NCI-H2196 (cell line): ENCODE measurements at regions not wholly inside any gene's neighbourhood (a gene's known extent, or its start where the extent isn't known, plus 50 kb on each side); places are given as distances from the start of the nearest gene placed in this dataset.
"Not testable (repeated sequence)": the region's sequence is repeated elsewhere in the genome, so short reads cannot be mapped to it uniquely, and the experiment has no call there.

Experiments
- DNase-seq: peaks from one replicate; lab custom pipeline; 2025; ENCODE audit not compliant: unreplicated experiment; lab: John Stamatoyannopoulos, UW

DNA sequence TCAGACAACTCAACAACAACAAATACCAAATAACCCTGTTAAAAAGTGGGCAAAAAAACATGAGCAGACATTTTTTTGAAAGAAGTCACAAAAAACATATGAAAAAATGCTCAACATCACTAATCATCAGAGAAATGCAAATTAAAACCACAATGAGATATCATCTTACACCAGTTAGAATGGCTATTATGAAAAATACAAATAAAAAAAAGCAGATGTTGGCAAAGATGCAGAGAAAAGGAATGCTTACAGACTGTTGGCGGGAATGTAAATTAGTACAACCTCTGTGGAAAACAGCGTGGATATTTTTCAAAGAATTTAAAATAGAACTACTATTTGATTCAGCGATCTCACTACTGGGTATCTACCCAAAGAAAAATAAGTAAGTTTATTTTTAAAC is 114.0 kb downstream of the SLC38A4 start:
- DNase-seq = no peak

DNA sequence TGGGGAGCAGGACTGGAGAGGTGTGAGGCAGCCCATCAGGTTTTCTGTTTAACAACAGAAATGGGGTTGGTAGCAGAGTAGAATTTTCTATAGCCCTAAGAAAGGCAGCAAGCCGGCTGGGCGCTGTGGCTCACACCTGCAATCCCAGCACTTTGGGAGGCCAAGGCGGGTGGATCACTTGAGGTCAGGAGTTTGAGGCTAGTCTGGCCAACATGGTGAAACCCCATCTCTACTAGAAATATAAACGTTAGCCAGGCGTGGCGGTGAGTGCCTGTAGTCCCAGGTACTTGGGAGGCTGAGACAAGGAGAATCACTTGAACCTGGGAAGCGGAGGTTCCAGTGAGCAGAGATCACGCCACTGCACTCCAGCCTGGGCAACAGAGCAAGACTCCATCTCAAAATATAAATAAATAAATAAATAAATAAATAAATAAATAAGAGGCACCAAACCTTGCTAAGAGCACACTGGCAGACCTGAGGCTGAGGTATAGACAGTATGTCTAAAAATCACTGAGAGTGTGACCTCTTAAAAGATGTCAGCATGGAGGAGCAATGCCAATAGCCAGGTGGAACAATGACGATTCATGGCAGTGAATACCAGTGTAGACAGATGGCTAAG is 115.6 kb downstream of the SLC38A4 start:
- no peak for DNase-seq

DNA sequence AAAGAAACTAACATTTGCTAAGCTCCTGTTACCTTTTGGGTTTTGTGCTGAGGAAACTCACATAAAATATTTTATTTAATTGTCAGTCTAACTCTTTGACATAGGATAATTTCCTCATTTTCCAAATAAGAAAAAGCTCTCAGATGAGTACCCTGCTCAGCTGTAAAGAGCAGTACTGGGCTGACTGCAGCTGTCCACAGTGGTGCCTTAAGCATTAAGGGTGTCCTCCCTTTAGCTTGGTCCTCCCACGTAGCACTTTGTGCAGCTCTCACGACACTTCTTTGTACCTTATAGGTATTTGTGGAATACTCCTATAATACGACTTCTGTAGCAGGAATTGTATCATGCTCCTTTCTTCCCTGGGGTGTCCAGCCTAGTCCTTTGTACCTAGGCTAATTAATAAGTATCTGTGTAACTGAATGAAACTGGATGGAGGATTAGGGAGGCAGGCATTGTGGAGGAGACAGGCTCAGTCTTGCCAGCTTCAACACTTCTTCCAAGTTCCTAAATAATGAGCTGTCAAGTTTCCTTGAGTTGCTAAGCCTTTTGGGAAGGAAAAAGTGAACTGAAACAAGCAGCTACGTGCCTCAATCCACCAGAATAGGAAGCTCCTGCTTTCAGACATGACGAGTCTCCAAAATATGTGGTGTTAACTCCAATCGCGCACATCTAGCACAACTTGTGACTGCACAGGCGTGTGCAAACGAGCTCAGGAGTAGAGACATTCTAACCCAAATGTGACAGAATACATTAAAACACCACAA is 123.0 kb downstream of the SLC38A4 start:
- DNase-seq = no peak

DNA sequence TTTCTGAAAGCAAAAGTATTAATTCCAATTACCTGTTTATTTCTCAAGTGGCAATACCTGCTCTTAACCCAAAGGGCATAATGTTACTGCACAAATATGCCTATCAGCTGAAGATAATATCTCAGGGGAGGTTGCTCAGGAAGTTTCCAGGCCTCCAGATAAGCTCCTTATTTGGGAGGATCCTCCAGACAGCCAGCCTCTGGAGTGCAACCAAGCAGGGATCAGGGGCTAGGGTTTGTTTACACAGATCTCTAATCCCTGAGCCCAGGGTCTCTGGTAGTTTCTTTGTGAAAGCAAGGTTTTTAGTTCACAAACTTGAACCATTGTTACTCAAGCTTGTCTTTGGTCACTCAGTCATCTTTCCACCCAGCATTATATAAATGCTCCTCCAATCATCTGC is 124.4 kb downstream of the SLC38A4 start:
- DNase-seq = no peak

DNA sequence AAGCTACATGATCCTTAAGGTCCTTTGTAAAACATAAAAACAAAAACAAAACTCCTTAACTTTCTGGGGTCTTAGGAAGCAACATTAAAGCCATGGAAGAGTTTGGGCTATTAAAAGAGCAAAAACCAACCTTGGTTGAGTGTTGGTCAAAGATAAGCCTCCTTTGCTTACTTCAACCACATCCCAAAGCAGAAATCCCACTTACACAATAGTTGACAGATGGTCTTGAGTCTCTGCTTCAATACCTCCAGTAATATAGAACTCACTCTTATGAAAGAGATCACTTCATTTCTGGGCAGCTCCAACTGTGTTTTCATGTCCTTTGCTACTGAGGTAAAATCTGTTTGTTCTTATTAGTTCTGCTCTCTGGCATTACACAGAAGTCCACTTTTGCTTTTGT is 125.8 kb downstream of the SLC38A4 start:
- DNase-seq = no peak

DNA sequence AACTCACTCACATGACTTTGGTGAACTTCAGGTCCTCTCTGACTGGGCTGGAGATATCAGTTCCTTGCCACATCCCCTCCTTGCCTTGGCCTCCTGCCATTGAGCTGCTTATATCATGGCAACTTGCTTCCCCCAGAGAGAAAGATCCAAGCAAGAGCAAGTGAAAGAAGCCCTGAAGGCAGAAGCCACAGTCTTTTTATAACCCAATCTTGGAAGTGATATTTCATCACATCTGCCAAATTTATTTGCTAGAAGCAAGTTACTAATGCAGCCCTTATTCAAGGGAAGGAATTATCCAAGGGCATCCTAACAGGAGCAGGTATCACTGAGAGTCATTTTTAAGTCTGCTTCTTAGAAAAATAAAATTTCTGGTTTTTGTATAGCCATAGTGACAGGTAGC is 127.8 kb downstream of the SLC38A4 start:
- no peak for DNase-seq

DNA sequence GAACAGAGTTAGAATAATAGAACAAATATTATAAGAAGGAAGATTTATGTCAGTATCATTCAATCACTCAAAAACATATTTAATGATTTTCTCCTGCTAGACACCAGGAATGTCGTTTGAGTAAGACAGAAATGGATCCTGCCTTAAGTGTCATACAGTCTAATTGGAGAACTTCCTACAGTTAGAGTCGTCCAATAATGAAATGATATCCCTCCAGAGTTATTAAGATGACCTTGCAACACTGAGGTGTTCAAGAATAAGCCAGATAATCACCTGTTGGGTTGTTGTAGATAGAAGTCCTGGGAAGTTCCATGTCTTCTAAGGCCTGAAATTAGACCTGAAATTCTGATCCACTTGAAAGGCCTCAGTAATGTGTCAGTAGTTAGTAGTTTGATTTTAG is 132.3 kb downstream of the SLC38A4 start:
- DNase-seq = no peak

DNA sequence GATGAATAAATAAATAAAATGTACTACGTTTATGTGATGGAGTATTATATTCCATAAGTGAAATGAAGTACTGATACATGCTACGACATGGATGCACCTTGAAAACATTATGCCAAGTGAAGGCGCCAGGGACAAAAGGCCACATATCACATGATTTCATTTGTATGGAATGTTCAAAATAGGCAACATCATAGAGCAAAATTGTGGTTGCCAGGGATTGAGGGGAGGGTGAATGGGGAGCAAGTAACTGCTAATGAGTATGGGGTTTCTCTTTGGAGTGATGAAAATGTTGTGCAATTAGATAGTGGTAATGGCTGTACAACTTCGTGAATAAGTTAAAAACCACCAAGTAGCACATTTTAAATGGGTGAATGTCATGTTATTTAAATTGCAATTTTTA is 132.8 kb downstream of the SLC38A4 start:
- no peak for DNase-seq

DNA sequence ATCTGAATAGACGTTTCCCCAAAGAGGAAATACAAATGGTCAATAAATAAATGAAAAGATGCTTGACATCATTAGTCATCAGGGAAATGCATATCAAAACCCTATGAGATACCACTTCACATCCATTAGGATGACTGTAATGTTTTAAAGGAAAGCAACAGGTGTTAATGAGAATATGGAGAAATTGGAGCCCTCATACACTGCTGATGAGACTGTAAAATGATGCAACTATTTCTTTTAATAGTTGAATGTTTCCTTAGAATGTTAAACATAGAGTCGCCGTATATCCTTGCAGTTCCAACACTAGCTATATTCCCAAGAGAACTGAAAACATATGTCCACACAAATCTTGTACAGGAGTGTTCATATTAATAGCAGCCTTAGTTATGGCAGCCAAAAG is 133.2 kb downstream of the SLC38A4 start:
- no peak for DNase-seq

DNA sequence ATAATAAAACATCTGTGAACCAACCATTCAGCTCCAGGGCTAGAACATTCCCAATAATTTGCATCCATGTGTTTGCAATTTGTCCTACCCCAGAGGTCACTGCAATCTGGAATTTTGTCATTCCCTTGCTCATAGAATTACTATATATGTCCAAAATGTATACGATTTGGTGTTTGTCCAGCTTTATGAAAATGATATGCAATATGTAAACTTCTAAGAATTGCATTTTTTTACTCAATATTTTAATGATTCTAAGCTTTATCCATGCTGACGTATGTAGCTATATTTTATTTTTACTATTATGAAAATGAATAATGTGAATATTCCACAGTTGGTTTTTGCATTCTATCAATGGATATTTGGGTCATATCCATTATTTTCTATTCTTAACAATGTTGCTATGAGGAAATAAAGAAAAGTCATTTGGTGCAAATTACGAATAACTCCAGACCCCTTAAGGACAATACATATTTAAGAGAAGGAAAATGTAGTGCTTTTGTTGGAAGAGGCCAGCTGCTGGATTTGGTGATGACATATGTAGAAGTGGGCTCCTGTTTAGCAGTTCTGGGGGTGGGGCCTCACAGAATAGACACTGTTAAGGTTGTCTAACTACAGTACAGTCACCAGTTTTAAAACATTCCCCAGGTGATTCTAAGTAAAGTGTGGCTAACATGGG is 139.4 kb downstream of the SLC38A4 start:
- no peak for DNase-seq

DNA sequence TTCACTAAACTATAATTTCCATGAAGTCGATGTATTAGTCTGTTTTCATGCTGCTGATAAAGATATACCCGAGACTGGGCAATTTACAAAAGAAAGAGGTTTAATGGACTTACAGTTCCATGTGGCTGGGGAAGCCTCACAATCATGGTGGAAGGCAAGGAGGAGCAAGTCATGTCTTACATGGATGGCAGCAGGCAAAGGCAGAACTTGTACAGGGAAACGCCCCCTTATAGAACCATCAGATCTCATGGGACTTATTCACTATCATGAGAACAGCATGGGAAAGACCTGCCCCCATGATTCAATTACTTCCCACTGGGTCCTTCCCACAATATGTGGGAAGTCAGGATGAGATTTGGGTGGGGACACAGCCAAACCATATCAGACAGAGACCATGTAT is 141.6 kb downstream of the SLC38A4 start:
- not testable (repeated sequence) for DNase-seq

DNA sequence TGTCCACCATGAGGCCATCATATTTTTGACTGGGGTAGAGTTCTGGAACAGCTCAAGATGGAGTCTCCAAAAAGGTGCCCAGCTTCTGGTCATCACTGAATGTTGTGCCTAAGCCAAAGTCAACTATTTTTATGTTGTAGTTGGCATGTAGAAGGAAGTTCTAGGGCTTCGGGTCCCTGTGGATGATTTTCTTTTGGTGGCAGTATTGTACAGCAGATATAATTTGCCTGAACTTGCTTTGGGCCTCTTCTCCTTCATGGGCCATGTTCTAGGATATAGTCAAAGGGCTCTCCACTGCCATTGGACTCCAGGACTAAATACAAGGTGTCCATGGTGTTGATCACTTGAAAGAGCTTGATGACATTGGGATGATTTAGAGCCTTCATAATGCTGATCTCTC is 143.6 kb downstream of the SLC38A4 start:
- no peak for DNase-seq

DNA sequence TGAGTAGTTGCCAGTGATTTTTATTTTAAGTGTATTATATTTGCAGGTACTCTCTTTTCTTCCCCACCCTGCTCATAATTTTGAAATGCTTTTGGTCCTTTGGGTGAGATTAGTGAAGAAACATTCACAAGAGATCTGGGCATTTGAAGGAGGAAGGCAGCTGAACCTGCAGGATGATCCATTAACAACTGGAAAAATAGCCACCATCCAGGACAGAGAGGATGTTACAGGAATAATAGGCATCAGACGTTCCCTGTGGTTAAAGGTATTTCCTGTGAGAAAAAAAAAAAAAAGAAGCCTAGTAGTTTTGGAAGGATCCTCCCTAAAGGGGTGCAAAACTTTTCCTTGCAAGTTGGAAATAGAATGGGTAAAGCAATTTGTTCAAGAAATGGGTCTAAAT is 145.3 kb downstream of the SLC38A4 start:
- no peak for DNase-seq

DNA sequence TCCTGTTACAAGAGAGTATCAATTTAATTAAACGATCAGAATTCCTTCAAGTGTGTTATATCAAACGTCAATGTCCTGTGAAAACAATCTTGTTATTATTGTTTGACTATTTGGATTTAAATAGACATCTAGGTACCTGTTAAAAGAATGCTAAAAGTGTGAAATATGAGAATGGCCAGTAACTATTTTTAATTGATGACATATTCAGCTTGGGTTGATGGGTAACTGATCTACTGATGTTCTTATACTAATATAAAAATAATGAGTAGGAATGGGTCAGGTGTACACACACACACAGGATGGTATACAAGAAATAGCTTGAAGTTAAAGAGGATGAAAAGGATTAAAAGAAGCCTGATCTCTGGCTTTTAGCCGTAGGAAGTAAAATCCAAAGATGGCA is 146.0 kb downstream of the SLC38A4 start:
- DNase-seq = no peak

DNA sequence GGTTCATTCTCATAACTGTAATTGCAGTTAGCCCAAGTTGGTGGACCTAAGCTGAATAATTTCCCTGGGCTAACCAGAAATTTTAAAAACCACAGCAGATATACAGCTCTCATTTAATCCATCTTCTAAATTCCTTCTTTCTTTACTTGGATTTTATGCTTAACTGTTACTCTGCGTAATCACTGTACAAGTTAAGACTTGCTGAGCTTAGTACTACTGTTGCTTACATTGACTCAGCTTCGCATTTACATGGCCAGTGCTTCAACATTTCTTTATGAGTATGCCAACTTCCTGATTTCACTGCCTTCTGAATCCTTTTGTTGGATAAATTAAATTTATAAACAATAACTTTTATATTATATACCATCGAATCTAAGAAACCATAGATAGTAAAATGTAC is 147.4 kb downstream of the SLC38A4 start:
- DNase-seq = no peak

DNA sequence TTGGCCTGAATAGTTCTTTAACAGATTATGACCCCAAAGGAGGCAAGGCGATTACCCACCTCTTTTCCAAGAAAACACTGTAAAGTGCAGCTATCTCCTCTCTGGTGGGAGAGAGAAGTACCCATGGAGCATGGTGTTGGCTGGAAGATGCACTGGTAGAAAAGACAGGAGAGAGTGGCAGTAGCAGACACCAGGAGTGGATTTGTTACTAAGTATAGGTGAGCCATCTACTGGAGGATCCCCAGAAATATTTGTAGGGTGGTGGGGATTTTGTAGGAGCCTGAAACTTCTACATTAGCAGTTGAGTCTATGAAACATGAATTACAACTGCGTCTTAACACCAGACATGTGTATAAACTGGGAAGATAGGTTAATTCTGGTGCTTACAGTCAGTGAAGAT is 148.0 kb downstream of the SLC38A4 start:
- peak; percentile 15 for DNase-seq

DNA sequence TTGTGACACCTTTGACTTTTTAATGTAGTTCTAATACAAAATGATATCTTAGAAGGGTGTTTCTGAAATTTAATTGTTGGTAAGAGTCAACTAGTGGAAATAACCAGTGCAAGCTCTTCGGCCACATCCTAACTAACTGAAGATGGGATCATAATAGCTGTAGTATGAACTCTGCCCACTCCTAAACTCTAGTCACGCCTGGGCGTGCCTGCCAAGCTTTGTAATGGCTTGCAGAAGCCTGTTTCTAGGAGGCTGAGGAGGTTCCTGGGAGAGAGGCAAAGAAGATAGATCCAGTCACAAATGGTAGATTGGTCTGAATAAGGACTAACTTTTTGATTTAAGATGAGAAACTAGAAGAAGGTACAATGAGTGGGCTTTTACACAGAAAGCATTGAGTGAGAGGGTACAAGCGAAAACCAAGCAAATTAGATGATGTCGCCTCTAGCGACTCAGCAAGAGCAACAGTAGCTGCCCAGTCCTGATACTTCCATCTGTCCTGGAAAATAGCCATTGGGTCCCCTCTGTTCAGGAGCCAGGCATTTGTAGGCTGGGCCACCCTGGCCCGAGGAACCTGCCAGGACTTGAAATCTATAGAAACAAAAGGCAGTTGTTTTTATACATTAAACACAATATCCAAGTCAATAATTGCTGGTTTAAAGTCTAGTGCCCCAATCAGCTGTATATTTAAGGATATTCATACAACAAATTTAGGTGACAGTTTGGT is 148.8 kb downstream of the SLC38A4 start:
- DNase-seq = no peak

DNA sequence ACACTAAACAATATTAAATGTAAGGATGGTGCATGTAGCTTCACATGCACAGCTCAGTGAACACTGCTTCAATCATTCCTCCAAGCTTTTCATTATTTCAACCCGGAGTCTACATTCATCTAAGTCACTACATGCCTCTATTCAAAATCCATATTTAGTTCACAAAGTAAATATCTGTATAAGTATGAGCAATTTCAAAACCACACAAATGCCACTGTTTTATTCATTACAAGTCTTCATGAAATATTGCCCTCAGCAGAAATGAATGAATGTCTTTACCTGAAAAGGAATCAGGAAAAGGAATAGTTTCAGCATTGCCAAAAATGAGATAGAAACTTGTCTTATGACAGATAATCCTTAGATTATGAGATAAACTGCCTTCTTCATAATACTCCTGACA is 149.4 kb downstream of the SLC38A4 start:
- DNase-seq = no peak

DNA sequence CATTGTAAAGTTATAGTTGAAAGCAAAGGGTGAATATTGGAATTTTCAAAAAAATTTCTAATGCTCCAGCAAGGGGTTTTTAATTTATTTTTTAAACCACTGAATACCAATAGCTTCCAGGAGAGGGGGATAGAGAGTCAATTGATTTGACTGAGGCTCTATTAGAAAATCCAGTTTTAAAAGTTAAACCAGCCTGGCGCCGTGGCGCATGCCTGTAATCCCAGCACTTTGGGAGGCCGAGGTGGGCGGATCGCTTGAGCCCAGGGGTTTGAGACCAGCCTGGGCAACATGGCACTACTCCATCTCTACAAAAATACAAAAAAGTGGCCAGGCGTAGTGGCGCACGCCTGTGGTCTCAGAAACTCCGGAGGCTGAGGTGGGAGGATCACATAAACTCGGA is 150.1 kb downstream of the SLC38A4 start:
- DNase-seq = no peak

DNA sequence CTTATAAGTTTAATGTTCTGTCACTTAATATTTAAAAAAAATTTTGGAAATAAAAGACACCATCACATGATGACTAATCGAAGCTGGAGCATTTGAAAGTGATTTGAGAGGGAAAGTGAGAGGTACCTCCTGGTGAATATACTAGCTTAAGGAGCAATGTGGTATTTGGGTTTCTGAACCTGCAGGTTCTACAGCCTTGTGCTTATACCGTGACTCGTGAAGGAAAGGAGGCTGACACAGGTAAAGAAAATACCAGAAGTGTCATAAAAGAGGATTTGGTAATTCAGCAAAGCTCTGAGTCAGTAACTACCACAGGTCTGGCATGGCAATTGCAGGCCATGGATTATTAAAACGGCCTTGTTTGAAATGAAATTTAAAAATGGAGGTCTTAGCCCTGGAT is 151.0 kb downstream of the SLC38A4 start:
- no peak for DNase-seq

DNA sequence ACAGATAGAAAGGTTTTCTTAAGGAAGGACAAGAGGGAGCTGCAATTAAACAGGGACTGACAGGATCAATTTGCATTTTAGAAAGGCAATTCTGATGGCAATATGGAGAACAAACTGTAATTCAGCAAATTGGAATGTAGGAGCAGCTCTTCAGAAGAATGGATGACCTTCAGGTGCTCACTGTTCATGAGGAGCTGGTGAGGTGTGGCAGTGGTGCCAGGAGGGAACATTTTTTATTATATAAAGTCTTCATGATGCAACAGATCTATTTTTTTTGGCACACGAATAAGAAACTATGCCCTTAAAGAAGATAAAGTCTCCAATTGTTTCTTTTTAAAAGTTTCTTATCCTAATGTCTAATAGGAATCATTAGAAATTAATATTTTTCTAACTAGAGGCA is 151.7 kb downstream of the SLC38A4 start:
- no peak for DNase-seq

DNA sequence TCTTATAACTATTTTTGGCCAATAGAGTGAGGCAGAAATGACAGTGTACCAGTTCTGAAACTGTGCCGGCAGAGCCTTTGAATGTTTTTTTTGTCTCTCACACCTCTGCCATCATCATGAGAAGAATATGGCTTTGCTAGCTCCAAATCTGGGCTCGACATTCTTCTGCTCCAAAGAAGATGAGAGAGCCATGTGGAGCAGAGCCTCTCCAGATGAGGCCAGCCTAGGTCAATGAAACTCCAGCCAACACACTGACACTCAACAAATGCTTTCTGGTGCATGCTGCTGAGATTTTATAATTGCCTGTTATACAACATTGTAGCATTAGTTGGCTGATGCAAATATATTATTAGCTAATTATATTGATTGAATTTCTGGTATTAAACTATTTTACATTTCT is 154.7 kb downstream of the SLC38A4 start:
- no peak for DNase-seq
